IMR-90 (cell line): ENCODE measurements at regions not wholly inside any gene's neighbourhood (a gene's known extent, or its start where the extent isn't known, plus 50 kb on each side); places are given as distances from the start of the nearest gene placed in this dataset.

Source experiments
- ATAC-seq: fragments of 200-7000 bp; cut with Tn5 transposase; 2 replicates; pipeline ENCODE4 v1.9.1; 2020; ENCODE audit warnings: low read depth, mild to moderate bottlenecking, moderate library complexity
- BruUV-seq: library from RNA; stranded (reverse); fragments of 400-500 nt; replicated peaks from 2 replicates; lab custom pipeline; 2021; lab: Mats Ljungman, UMichigan
- CTCF ChIA-PET: fragments of 300-600 bp; formaldehyde crosslinking; extraction: SDS; loops from one replicate; lab custom pipeline; 2021; ENCODE audit warnings: antibody characterized with exemption; lab: Yijun Ruan, JAX
- POLR2A ChIA-PET: fragments of 300-600 bp; sonication (Branson Sonifier 250); formaldehyde crosslinking; loops from one replicate; lab custom pipeline; 2022; ENCODE audit warnings: antibody characterized with exemption; ENCODE audit not compliant: unreplicated experiment; lab: Charles Lee
- DNase-seq: peaks from one replicate; pipeline ENCODE4 v3.0.0; 2013
- H2AFZ ChIP-seq: replicated peaks from 2 replicates; pipeline ENCODE3; 2013; ENCODE audit warnings: low read length, mild to moderate bottlenecking; ENCODE audit not compliant: poor library complexity
- H2AK5ac ChIP-seq: 2 replicates; pipeline ENCODE4 v1.6.1; 2013; ENCODE audit warnings: low read depth, low read length, inconsistent platforms
- H2AK9ac ChIP-seq: replicated peaks from 2 replicates; pipeline ENCODE3; 2013; ENCODE audit warnings: mild to moderate bottlenecking, low read depth, low read length, moderate library complexity; ENCODE audit not compliant: poor library complexity
- H2BK120ac ChIP-seq: 2 replicates; pipeline ENCODE4 v1.6.1; 2013; ENCODE audit warnings: low read depth, low read length, inconsistent platforms
- H2BK15ac ChIP-seq: 3 replicates; pipeline ENCODE4 v1.6.1; 2013; ENCODE audit warnings: low read depth, low read length, inconsistent platforms
- H2BK20ac ChIP-seq: 2 replicates; pipeline ENCODE4 v1.6.1; 2013; ENCODE audit warnings: low read depth, mild to moderate bottlenecking, inconsistent platforms, low read length, moderate library complexity
- H2BK5ac ChIP-seq: 2 replicates; pipeline ENCODE4 v1.6.1; 2013; ENCODE audit warnings: mild to moderate bottlenecking, low read depth, low read length, inconsistent platforms; ENCODE audit not compliant: poor library complexity, severe bottlenecking
- H3K14ac ChIP-seq: replicated peaks from 2 replicates; pipeline ENCODE4 v1.6.1; 2013; ENCODE audit warnings: low read depth, low read length, inconsistent platforms
- H3K18ac ChIP-seq: 2 replicates; pipeline ENCODE4 v1.6.1; 2013; ENCODE audit warnings: low read depth, low read length, control low read depth
- H3K23ac ChIP-seq: 2 replicates; pipeline ENCODE4 v1.6.1; 2013; ENCODE audit warnings: low read depth, low read length, inconsistent platforms
- H3K27ac ChIP-seq: 2 replicates; pipeline ENCODE4 v1.5.1; 2013; ENCODE audit warnings: mild to moderate bottlenecking, control low read depth, low read length; ENCODE audit not compliant: insufficient read depth
- H3K27me3 ChIP-seq: 2 replicates; pipeline ENCODE4 v1.6.1; 2013; ENCODE audit warnings: low read length; ENCODE audit not compliant: control insufficient read depth, insufficient read depth
- H3K36me3 ChIP-seq: 2 replicates; pipeline ENCODE4 v1.6.1; 2013; ENCODE audit warnings: low read length, mixed read lengths; ENCODE audit not compliant: control insufficient read depth, insufficient read depth
- H3K4ac ChIP-seq: 2 replicates; pipeline ENCODE4 v1.6.1; 2013; ENCODE audit warnings: low read depth, low read length, inconsistent platforms
- H3K4me1 ChIP-seq: 2 replicates; pipeline ENCODE4 v1.6.1; 2013; ENCODE audit warnings: low read length, mixed read lengths; ENCODE audit not compliant: control insufficient read depth, insufficient read depth
- H3K4me2 ChIP-seq: 2 replicates; pipeline ENCODE4 v1.6.1; 2013; ENCODE audit warnings: low read depth, mild to moderate bottlenecking, control low read depth, low read length, moderate library complexity
- H3K4me3 ChIP-seq: 2 replicates; pipeline ENCODE4 v1.5.1; 2013; ENCODE audit warnings: low read depth, mild to moderate bottlenecking, control low read depth, low read length, moderate library complexity; ENCODE audit not compliant: insufficient read depth
- H3K56ac ChIP-seq: 2 replicates; pipeline ENCODE4 v1.6.1; 2013; ENCODE audit warnings: low read length, inconsistent platforms; ENCODE audit not compliant: insufficient read depth; ENCODE audit errors: extremely low read depth
- H3K79me1 ChIP-seq, 2 experiments: 2 replicates each; pipeline ENCODE4 v1.6.1; 2013; ENCODE audit warnings: low read length in 2 of 2, inconsistent platforms in 1 of 2, low read depth in 1 of 2
- H3K9ac ChIP-seq: 2 replicates; pipeline ENCODE4 v1.6.1; 2013; ENCODE audit warnings: low read depth, low read length, control low read depth
- H3K9me1 ChIP-seq: 2 replicates; pipeline ENCODE4 v1.6.1; 2013; ENCODE audit warnings: low read length, inconsistent platforms; ENCODE audit not compliant: insufficient read depth
- H3K9me3 ChIP-seq: 2 replicates; pipeline ENCODE4 v1.6.1; 2013; ENCODE audit warnings: low read length; ENCODE audit not compliant: control insufficient read depth, insufficient read depth
- H4K20me1 ChIP-seq: 2 replicates; pipeline ENCODE4 v1.6.1; 2013; ENCODE audit warnings: low read length, inconsistent platforms; ENCODE audit not compliant: insufficient read depth
- H4K5ac ChIP-seq: 2 replicates; pipeline ENCODE4 v1.6.1; 2013; ENCODE audit warnings: mild to moderate bottlenecking, low read depth, low read length, control low read depth
- H4K8ac ChIP-seq, 2 experiments: 2 replicates each; pipeline ENCODE4 v1.6.1; 2013; ENCODE audit warnings: low read depth in 2 of 2, low read length in 2 of 2, control low read depth in 1 of 2, inconsistent platforms in 1 of 2
- H4K91ac ChIP-seq: 2 replicates; pipeline ENCODE4 v1.6.1; 2013; ENCODE audit warnings: low read depth, low read length, inconsistent platforms; ENCODE audit not compliant: insufficient read depth
- BHLHE40 ChIP-seq: fragments of 150-350 bp; IDR thresholded peaks from 2 replicates; pipeline ENCODE4 v1.6.1; 2016; ENCODE audit warnings: mild to moderate bottlenecking, low read depth, low read length
- CHD1 ChIP-seq: IDR thresholded peaks from 2 replicates; pipeline ENCODE4 v1.6.1; 2012; ENCODE audit warnings: low read depth, low read length, improper control_type of control experiment
- FOS ChIP-seq: fragments of 150-350 bp; IDR thresholded peaks from 2 replicates; pipeline ENCODE4 v1.6.1; 2016; ENCODE audit warnings: low read depth, low read length
- RFX5 ChIP-seq: IDR thresholded peaks from 2 replicates; pipeline ENCODE4 v1.8.0; 2012; ENCODE audit warnings: low read depth, mild to moderate bottlenecking, low read length, moderate library complexity
- WGBS, 2 experiments: methylation state at CpG; one replicate each; pipeline versions ENCODE4 v1.1.5 to v1.1.7; 2013; ENCODE audit warnings: missing lambda C conversion rate in 2 of 2; ENCODE audit not compliant: insufficient read length in 1 of 2; ENCODE audit errors: extremely low coverage in 2 of 2; 5-methylcytosine and 5-hydroxymethylcytosine counted together
- dilution Hi-C: fragments of 300-500 bp; cut with HindIII; formaldehyde crosslinking; loops from one replicate; pipeline ENCODE4 v1.14.3; 2018; ENCODE audit warnings: low sequenced_read_pairs; ENCODE audit not compliant: unreplicated experiment
- in situ Hi-C: fragments of 300-500 bp; cut with MboI; formaldehyde crosslinking; loops from 3 replicates; pipeline ENCODE4 v1.14.3; 2019; ENCODE audit warnings: low sequenced_read_pairs, inconsistent platforms, mixed read lengths
- intact Hi-C: fragments of 100-400 bp; cut with micrococcal nuclease; formaldehyde crosslinking; loops from 2 replicates; pipeline ENCODE4 v1.10.0; 2022
- TF ChIP-seq, protein P1 (sequence below): fragments of 150-350 bp; IDR thresholded peaks from 2 replicates; pipeline ENCODE4 v1.6.1; 2016; ENCODE audit warnings: low read depth, mild to moderate bottlenecking, low read length, moderate library complexity, borderline replicate concordance

DNA sequence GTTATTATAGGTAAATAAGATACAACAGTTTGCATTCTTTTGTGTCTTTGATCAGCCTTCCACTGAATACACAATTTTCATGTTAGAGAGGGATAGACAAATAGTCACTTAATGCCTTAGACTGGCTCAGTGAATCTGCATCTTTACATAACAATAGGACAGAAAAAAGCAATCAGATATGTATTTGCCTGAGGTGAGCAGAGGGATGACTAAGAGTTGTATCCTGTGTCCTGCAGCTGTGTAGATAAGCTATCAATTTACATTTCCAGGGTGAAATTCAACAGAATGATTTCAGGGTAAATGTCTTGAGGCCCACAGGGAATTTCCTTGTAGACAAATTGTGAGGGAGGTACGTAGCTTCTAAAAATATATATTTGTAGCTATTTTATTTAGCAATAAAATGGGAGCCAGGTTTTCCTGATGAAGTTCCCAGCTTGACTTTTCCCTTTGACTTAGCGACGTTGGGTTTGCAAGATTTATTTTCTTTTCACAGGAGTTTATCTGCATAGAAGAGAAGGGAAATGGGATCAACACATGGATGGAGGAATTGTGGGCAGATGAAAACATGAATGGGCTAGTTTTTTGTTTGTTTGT is 586.1 kb upstream of the CDH6 start:
- Histone ChIP-seq H2AK9ac (no peak overlapping the region), H2BK20ac (no peak overlapping the region), H3K36me3 (no peaks in the 10 kb centered on the region), H3K4me2 (no peak overlapping the region), H3K9me3 (no peaks in the 10 kb centered on the region), H3K9ac (no peak overlapping the region), H2AK5ac (no peak overlapping the region), H3K27me3 (no peaks in the 10 kb centered on the region), H4K8ac (no peak overlapping the region), H3K14ac (no peak overlapping the region), H3K4me1 (no peaks in the 10 kb centered on the region), H2BK120ac (no peak overlapping the region), H3K56ac (no peak overlapping the region), H3K79me1 (no peaks in the 10 kb centered on the region), H3K9me1 (no peaks in the 10 kb centered on the region), H3K18ac (no peak overlapping the region), H3K4ac (no peak overlapping the region), H3K27ac (no peak overlapping the region), H4K5ac (no peak overlapping the region), H4K91ac (no peak overlapping the region), H2AFZ (no peak overlapping the region), H2BK5ac (no peak overlapping the region), H2BK15ac (no peak overlapping the region), H4K20me1 (no peaks in the 10 kb centered on the region), H3K4me3 (no peak overlapping the region), H3K23ac (no peak overlapping the region)
- BruUV-seq, result no TSS peak
- ChIA-PET POLR2A (no interaction called here), CTCF (no interaction called here)
- no peak for DNase-seq
- no CpG with 5 or more reads among the region's 3 CpGs for WGBS, 2 experiments
- intact Hi-C loops (no loop called here), in situ Hi-C loops (no loop called here), dilution Hi-C loops (no loop called here)
- ATAC-seq, result no peak
- no peak for TF ChIP-seq BHLHE40
- no peak for TF ChIP-seq FOS
- TF ChIP-seq, protein P1, sequence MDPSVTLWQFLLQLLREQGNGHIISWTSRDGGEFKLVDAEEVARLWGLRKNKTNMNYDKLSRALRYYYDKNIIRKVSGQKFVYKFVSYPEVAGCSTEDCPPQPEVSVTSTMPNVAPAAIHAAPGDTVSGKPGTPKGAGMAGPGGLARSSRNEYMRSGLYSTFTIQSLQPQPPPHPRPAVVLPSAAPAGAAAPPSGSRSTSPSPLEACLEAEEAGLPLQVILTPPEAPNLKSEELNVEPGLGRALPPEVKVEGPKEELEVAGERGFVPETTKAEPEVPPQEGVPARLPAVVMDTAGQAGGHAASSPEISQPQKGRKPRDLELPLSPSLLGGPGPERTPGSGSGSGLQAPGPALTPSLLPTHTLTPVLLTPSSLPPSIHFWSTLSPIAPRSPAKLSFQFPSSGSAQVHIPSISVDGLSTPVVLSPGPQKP, result no peak
- TF ChIP-seq CHD1, result no peak
- TF ChIP-seq RFX5, result no peak
